ENCODE measurements at regions not wholly inside any gene's neighbourhood (a gene's known extent, or its start where the extent isn't known, plus 50 kb on each side); places are given as distances from the start of the nearest gene placed in this dataset.

DNA sequence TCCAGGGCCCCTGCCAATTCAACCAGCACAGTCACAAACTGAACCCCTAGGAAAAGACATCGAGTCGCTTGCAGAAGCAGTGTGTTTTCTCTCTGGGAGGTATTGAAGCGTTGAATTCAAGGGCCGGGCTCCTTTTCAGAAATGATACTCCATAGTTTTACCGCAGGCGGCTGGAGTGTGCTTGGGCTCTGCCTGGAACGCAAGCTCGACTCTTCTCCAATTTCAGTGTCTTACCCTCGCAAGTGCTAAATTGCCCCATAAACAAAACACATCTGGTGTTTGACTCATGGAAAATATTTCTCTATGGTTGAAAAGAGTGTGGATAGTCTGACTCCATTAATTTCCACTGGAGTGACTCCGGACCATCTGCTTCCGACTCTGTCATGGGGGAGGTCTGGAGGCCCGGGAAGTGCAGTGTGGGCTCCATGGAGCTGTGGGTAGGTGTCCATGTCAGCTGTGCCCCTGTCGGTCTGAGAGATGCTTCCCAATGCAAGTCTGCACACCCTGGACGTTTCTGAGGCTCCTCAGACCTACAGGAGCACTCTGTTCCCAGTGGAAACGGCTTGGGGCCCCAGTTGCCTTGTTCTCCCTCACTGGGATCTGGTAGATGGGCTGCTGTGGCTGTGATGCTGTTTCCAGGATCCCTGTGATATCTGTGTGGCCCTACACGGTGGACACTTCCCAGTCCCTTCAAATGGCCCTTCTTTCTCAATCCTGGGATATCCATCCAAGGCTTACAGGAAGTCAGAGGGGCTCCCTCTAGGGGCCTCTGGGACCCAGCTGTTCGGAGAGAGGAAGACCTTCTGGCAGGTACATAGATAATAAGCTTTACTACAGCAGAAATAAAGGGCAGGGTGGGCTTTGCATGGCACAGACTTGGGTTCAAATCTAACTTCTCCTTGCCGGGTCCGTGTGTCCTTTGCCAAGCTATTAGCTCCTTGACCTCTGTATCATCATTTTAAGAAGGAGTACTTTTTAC lies 119.8 kb upstream of the CDH13 start:
- no peak overlapping the region for H3K27ac ChIP-seq (replicated peaks)
- no peaks in the 10 kb centered on the region for H3K27me3 ChIP-seq (ENCODE audit: insufficient read depth, poor library complexity, severe bottlenecking)
- H3K4me3 ChIP-seq (replicated peaks; ENCODE audit: insufficient read depth, low read length): no peak overlapping the region
- TF ChIP-seq, protein P1, sequence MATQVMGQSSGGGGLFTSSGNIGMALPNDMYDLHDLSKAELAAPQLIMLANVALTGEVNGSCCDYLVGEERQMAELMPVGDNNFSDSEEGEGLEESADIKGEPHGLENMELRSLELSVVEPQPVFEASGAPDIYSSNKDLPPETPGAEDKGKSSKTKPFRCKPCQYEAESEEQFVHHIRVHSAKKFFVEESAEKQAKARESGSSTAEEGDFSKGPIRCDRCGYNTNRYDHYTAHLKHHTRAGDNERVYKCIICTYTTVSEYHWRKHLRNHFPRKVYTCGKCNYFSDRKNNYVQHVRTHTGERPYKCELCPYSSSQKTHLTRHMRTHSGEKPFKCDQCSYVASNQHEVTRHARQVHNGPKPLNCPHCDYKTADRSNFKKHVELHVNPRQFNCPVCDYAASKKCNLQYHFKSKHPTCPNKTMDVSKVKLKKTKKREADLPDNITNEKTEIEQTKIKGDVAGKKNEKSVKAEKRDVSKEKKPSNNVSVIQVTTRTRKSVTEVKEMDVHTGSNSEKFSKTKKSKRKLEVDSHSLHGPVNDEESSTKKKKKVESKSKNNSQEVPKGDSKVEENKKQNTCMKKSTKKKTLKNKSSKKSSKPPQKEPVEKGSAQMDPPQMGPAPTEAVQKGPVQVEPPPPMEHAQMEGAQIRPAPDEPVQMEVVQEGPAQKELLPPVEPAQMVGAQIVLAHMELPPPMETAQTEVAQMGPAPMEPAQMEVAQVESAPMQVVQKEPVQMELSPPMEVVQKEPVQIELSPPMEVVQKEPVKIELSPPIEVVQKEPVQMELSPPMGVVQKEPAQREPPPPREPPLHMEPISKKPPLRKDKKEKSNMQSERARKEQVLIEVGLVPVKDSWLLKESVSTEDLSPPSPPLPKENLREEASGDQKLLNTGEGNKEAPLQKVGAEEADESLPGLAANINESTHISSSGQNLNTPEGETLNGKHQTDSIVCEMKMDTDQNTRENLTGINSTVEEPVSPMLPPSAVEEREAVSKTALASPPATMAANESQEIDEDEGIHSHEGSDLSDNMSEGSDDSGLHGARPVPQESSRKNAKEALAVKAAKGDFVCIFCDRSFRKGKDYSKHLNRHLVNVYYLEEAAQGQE (IDR thresholded peaks at IDR 0.05; ENCODE audit: insufficient replicate concordance, low read depth): no peak
- TF ChIP-seq, protein P2, sequence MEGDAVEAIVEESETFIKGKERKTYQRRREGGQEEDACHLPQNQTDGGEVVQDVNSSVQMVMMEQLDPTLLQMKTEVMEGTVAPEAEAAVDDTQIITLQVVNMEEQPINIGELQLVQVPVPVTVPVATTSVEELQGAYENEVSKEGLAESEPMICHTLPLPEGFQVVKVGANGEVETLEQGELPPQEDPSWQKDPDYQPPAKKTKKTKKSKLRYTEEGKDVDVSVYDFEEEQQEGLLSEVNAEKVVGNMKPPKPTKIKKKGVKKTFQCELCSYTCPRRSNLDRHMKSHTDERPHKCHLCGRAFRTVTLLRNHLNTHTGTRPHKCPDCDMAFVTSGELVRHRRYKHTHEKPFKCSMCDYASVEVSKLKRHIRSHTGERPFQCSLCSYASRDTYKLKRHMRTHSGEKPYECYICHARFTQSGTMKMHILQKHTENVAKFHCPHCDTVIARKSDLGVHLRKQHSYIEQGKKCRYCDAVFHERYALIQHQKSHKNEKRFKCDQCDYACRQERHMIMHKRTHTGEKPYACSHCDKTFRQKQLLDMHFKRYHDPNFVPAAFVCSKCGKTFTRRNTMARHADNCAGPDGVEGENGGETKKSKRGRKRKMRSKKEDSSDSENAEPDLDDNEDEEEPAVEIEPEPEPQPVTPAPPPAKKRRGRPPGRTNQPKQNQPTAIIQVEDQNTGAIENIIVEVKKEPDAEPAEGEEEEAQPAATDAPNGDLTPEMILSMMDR (IDR thresholded peaks at IDR 0.05; ENCODE audit: insufficient read depth, low read length): no peak
- TF ChIP-seq SPI1 (IDR thresholded peaks at IDR 0.05; ENCODE audit: borderline replicate concordance, low read depth) (no peak), GABPA (IDR thresholded peaks at IDR 0.05; ENCODE audit: low read depth) (no peak), POLR2AphosphoS5 (IDR thresholded peaks at IDR 0.05; ENCODE audit: low read depth) (no peak)
- DNase-seq (ENCODE audit: low read depth in 1 of 2, low spot score in 1 of 2): no peak

DNA sequence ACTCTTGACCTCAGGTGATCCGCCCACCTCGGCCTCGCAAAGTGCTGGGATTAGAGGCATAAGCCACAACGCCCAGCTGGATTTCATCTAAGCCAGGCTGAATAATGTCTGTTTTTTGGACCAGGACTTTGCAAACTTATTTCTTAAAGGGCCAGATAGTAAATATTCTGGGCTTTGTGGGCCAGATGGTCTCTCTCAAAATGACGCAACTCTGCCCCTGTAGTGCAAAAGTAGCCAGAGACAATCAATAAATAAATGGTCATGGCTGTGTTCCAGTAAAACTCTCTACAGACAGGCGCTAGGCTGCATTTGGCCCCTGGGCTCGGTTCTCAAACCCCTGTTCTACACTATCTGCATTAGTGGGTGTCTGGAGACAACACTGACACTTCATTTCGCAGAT lies 121.9 kb upstream of the CDH13 start:
- Histone ChIP-seq H3K27ac (replicated peaks) (no peak overlapping the region), H3K4me3 (replicated peaks; ENCODE audit: insufficient read depth, low read length) (no peak overlapping the region), H3K27me3 (ENCODE audit: insufficient read depth, poor library complexity, severe bottlenecking) (no peaks in the 10 kb centered on the region)
- TF ChIP-seq POLR2AphosphoS5 (IDR thresholded peaks at IDR 0.05; ENCODE audit: low read depth): no peak
- TF ChIP-seq, protein P1 (IDR thresholded peaks at IDR 0.05; ENCODE audit: insufficient replicate concordance, low read depth): no peak
- TF ChIP-seq GABPA (IDR thresholded peaks at IDR 0.05; ENCODE audit: low read depth): no peak
- no peak for TF ChIP-seq SPI1 (IDR thresholded peaks at IDR 0.05; ENCODE audit: borderline replicate concordance, low read depth)
- TF ChIP-seq, protein P2 (IDR thresholded peaks at IDR 0.05; ENCODE audit: insufficient read depth, low read length): no peak
- DNase-seq (ENCODE audit: low read depth in 1 of 2, low spot score in 1 of 2): no peak

DNA sequence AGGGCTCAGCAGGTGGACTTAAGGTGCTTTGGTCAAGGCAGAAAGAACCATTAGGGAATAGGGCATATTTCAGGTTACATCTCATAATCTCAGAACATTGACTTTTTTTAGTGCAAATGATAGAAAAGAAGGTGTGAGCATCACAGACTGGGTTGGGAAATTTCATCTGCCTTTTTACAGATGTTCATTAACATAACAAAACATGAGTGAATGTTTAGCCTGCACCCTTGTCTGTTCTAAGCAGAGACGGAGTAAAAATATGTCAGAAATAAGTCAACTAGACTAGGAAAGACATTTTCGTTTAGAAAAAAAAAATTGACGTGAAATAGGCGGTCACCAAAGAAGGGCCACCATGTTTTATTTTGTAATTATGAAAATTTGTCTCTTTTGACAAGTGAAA lies 127.5 kb upstream of the CDH13 start:
- no peak overlapping the region for H3K4me3 ChIP-seq (replicated peaks; ENCODE audit: insufficient read depth, low read length)
- no peak overlapping the region for H3K27ac ChIP-seq (replicated peaks)
- no peaks in the 10 kb centered on the region for H3K27me3 ChIP-seq (ENCODE audit: insufficient read depth, poor library complexity, severe bottlenecking)
- TF ChIP-seq, protein P2 (IDR thresholded peaks at IDR 0.05; ENCODE audit: insufficient read depth, low read length): no peak
- no peak for TF ChIP-seq POLR2AphosphoS5 (IDR thresholded peaks at IDR 0.05; ENCODE audit: low read depth)
- TF ChIP-seq GABPA (IDR thresholded peaks at IDR 0.05; ENCODE audit: low read depth): no peak
- TF ChIP-seq, protein P1 (IDR thresholded peaks at IDR 0.05; ENCODE audit: insufficient replicate concordance, low read depth): no peak
- no peak for TF ChIP-seq SPI1 (IDR thresholded peaks at IDR 0.05; ENCODE audit: borderline replicate concordance, low read depth)
- DNase-seq (ENCODE audit: low read depth in 1 of 2, low spot score in 1 of 2): no peak
